ENCODE measurements at regions not wholly inside any gene's neighbourhood (a gene's known extent, or its start where the extent isn't known, plus 50 kb on each side); places are given as distances from the start of the nearest gene placed in this dataset.

DNA sequence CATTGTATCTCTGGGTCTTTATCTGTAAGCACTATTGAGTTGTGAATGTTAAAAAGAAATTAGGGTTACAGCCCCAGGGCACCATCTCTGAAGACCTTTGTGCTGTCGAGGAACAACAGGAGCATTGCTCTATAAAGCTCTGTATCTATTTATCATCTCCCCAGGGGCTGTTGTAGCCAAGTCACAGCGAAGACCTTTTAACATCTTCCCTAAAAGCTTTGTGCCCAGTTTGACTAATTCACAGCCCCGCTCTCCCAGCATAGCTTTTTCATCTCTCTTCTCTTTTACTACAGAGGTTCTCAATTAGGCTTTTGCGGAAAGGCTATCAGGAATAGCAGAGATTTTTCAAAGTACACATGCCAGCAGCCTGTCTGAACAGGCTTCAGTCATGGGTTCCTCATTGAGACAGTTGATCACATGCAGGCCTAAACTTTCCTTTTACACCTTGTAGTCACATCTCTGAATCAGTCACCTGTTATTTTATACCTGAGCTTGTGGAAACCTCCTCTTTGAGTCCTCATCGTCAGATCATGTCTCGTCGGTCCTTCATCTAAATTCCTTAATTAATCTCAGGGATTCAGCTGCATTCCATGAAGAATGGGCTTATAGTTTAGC is 140.5 kb downstream of the NPR3 start:
- H3K27ac ChIP-seq (ENCODE audit: low read depth, low read length) = no peak overlapping the region
- no peaks in the 10 kb centered on the region for H4K20me1 ChIP-seq (ENCODE audit: control insufficient read depth, insufficient read depth, low read depth, low read length)
- no peak overlapping the region for H3K4me3 ChIP-seq (ENCODE audit: low read length)
- no peaks in the 10 kb centered on the region for H3K36me3 ChIP-seq (ENCODE audit: control insufficient read depth, low read length)
- H3K4me2 ChIP-seq (ENCODE audit: low read length) = no peak overlapping the region
- TF ChIP-seq EZH2phosphoT487 (IDR thresholded peaks at IDR 0.05; ENCODE audit: borderline replicate concordance, low read length) = no peak
- TF ChIP-seq, protein P1, sequence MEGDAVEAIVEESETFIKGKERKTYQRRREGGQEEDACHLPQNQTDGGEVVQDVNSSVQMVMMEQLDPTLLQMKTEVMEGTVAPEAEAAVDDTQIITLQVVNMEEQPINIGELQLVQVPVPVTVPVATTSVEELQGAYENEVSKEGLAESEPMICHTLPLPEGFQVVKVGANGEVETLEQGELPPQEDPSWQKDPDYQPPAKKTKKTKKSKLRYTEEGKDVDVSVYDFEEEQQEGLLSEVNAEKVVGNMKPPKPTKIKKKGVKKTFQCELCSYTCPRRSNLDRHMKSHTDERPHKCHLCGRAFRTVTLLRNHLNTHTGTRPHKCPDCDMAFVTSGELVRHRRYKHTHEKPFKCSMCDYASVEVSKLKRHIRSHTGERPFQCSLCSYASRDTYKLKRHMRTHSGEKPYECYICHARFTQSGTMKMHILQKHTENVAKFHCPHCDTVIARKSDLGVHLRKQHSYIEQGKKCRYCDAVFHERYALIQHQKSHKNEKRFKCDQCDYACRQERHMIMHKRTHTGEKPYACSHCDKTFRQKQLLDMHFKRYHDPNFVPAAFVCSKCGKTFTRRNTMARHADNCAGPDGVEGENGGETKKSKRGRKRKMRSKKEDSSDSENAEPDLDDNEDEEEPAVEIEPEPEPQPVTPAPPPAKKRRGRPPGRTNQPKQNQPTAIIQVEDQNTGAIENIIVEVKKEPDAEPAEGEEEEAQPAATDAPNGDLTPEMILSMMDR (IDR thresholded peaks at IDR 0.05; ENCODE audit: low read depth, low read length, poor library complexity, severe bottlenecking) = no peak
- H3F3A ChIP-seq (ENCODE audit: control insufficient read depth, insufficient read depth) = no peaks in the 10 kb centered on the region
- H3K9me2 ChIP-seq (replicated peaks; ENCODE audit: control insufficient read depth, low read length) = no peaks in the 10 kb centered on the region
- H3K27me3 ChIP-seq (ENCODE audit: control insufficient read depth, low read length) = no peaks in the 10 kb centered on the region
- no peaks in the 10 kb centered on the region for H3K4me1 ChIP-seq (ENCODE audit: control insufficient read depth, low read length)
- H3K9me3 ChIP-seq (ENCODE audit: control insufficient read depth, insufficient read depth, low read length) = no peaks in the 10 kb centered on the region
- H3K79me2 ChIP-seq (ENCODE audit: control insufficient read depth, low read length) = no peaks in the 10 kb centered on the region

GRCh38 chr5:32852535-32852934 is 141.4 kb downstream of the NPR3 start:
- Histone ChIP-seq H3K79me2 (ENCODE audit: control insufficient read depth, low read length) (no peaks in the 10 kb centered on the region), H3K27ac (ENCODE audit: low read depth, low read length) (no peak overlapping the region), H3K36me3 (ENCODE audit: control insufficient read depth, low read length) (no peaks in the 10 kb centered on the region), H3K4me3 (ENCODE audit: low read length) (no peak overlapping the region), H3K4me2 (ENCODE audit: low read length) (no peak overlapping the region), H3F3A (ENCODE audit: control insufficient read depth, insufficient read depth) (no peaks in the 10 kb centered on the region), H3K27me3 (ENCODE audit: control insufficient read depth, low read length) (no peaks in the 10 kb centered on the region), H3K4me1 (ENCODE audit: control insufficient read depth, low read length) (no peaks in the 10 kb centered on the region), H4K20me1 (ENCODE audit: control insufficient read depth, insufficient read depth, low read depth, low read length) (no peaks in the 10 kb centered on the region), H3K9me3 (ENCODE audit: control insufficient read depth, insufficient read depth, low read length) (no peaks in the 10 kb centered on the region), H3K9me2 (replicated peaks; ENCODE audit: control insufficient read depth, low read length) (no peaks in the 10 kb centered on the region)
- no peak for TF ChIP-seq EZH2phosphoT487 (IDR thresholded peaks at IDR 0.05; ENCODE audit: borderline replicate concordance, low read length)

DNA sequence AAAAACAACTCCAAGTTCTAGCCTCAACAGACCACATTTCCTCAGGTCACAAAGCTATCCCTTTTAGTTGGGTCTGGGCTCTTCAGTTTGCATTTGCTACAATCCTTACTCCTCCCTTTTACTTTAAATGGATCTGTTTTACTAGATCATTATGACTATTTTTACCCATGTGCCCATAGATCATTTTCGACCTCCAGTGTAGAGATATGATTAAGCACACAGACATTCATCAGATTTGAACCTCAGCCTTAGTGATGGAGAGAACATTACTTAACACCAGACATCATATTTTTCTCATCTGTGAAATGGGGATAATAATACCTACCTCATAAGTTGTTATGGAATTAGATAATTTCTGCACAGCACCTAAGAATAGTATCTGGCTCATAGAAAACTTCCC is 141.9 kb downstream of the NPR3 start:
- Histone ChIP-seq H3K27ac (ENCODE audit: low read depth, low read length) (no peak overlapping the region), H4K20me1 (ENCODE audit: control insufficient read depth, insufficient read depth, low read depth, low read length) (no peaks in the 10 kb centered on the region), H3K9me3 (ENCODE audit: control insufficient read depth, insufficient read depth, low read length) (no peaks in the 10 kb centered on the region), H3K27me3 (ENCODE audit: control insufficient read depth, low read length) (no peaks in the 10 kb centered on the region), H3K36me3 (ENCODE audit: control insufficient read depth, low read length) (no peaks in the 10 kb centered on the region), H3F3A (ENCODE audit: control insufficient read depth, insufficient read depth) (no peaks in the 10 kb centered on the region), H3K4me3 (ENCODE audit: low read length) (no peak overlapping the region), H3K9me2 (replicated peaks; ENCODE audit: control insufficient read depth, low read length) (no peaks in the 10 kb centered on the region), H3K4me2 (ENCODE audit: low read length) (no peak overlapping the region), H3K4me1 (ENCODE audit: control insufficient read depth, low read length) (no peaks in the 10 kb centered on the region), H3K79me2 (ENCODE audit: control insufficient read depth, low read length) (no peaks in the 10 kb centered on the region)
- TF ChIP-seq EZH2phosphoT487 (IDR thresholded peaks at IDR 0.05; ENCODE audit: borderline replicate concordance, low read length) = no peak
- TF ChIP-seq, protein P1 (IDR thresholded peaks at IDR 0.05; ENCODE audit: low read depth, low read length, poor library complexity, severe bottlenecking) = no peak

GRCh38 chr5:32854473-32854872 is 143.4 kb downstream of the NPR3 start:
- Histone ChIP-seq H3K9me2 (replicated peaks; ENCODE audit: control insufficient read depth, low read length) (no peaks in the 10 kb centered on the region), H3K27me3 (ENCODE audit: control insufficient read depth, low read length) (no peaks in the 10 kb centered on the region), H4K20me1 (ENCODE audit: control insufficient read depth, insufficient read depth, low read depth, low read length) (no peaks in the 10 kb centered on the region), H3K4me1 (ENCODE audit: control insufficient read depth, low read length) (no peaks in the 10 kb centered on the region), H3K4me2 (ENCODE audit: low read length) (no peak overlapping the region), H3K36me3 (ENCODE audit: control insufficient read depth, low read length) (no peaks in the 10 kb centered on the region), H3K79me2 (ENCODE audit: control insufficient read depth, low read length) (no peaks in the 10 kb centered on the region), H3K9me3 (ENCODE audit: control insufficient read depth, insufficient read depth, low read length) (no peaks in the 10 kb centered on the region), H3F3A (ENCODE audit: control insufficient read depth, insufficient read depth) (no peaks in the 10 kb centered on the region), H3K4me3 (ENCODE audit: low read length) (no peak overlapping the region), H3K27ac (ENCODE audit: low read depth, low read length) (no peak overlapping the region)
- TF ChIP-seq, protein P1 (IDR thresholded peaks at IDR 0.05; ENCODE audit: low read depth, low read length, poor library complexity, severe bottlenecking) = no peak
- no peak for TF ChIP-seq EZH2phosphoT487 (IDR thresholded peaks at IDR 0.05; ENCODE audit: borderline replicate concordance, low read length)

All from DOHH2 (cell line).